ENCODE measurements at regions not wholly inside any gene's neighbourhood (a gene's known extent, or its start where the extent isn't known, plus 50 kb on each side); places are given as distances from the start of the nearest gene placed in this dataset.

DNA sequence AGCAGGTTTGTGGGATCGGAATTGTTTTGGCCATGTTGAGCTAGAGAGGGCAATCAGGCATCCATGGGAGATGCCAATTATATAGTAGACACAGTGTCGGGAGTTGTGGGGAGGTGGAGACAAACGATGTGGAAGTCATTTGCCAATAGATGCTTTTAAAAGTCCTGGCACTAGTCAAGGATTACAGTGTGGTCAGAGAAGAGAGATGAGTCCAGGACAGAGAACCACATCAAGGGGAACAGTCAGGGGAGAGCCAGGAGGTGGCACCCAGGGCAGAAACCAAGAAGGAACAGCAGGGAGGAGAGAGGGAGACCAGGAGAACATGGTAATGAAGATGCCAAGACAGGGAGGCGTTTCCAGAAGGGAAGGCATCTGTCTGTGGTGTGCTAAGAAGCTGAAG, 81.2 kb downstream of the ARL4C start:
- no peak overlapping the region for H3K4me2 ChIP-seq (ENCODE audit: extremely low read depth, insufficient read depth, low read length)
- no peaks in the 10 kb centered on the region for H3K27me3 ChIP-seq (ENCODE audit: control insufficient read depth, insufficient read depth, low read length)
- no peaks in the 10 kb centered on the region for H3K79me2 ChIP-seq (ENCODE audit: control insufficient read depth, insufficient read depth, low read length)
- H3K9me3 ChIP-seq (ENCODE audit: control insufficient read depth, insufficient read depth, low read depth, low read length), result no peaks in the 10 kb centered on the region
- no peak overlapping the region for H3K27ac ChIP-seq (ENCODE audit: insufficient read depth, low read length)
- H3K9ac ChIP-seq (ENCODE audit: insufficient read depth, low read length), result no peak overlapping the region
- no peak for TF ChIP-seq EZH2 (IDR thresholded peaks at IDR 0.05; ENCODE audit: low read length, missing control alignments)
- TF ChIP-seq, protein P1, sequence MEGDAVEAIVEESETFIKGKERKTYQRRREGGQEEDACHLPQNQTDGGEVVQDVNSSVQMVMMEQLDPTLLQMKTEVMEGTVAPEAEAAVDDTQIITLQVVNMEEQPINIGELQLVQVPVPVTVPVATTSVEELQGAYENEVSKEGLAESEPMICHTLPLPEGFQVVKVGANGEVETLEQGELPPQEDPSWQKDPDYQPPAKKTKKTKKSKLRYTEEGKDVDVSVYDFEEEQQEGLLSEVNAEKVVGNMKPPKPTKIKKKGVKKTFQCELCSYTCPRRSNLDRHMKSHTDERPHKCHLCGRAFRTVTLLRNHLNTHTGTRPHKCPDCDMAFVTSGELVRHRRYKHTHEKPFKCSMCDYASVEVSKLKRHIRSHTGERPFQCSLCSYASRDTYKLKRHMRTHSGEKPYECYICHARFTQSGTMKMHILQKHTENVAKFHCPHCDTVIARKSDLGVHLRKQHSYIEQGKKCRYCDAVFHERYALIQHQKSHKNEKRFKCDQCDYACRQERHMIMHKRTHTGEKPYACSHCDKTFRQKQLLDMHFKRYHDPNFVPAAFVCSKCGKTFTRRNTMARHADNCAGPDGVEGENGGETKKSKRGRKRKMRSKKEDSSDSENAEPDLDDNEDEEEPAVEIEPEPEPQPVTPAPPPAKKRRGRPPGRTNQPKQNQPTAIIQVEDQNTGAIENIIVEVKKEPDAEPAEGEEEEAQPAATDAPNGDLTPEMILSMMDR (conservative IDR thresholded peaks at IDR 0.05 in 1 of 2, IDR thresholded peaks at IDR 0.05 in 1 of 2; ENCODE audit: low read depth in 1 of 2, low read length in 2 of 2), result no peak
- H3K4me3 ChIP-seq (replicated peaks in 1 of 4; ENCODE audit: control extremely low read depth in 1 of 4, insufficient read depth in 1 of 4, low read depth in 3 of 4, low read length in 4 of 4), result no peak overlapping the region
- H3K4me1 ChIP-seq (ENCODE audit: control insufficient read depth, extremely low read depth, insufficient read depth, low read length), result peaks cover 2% of the 10 kb centered on the region
- no peaks in the 10 kb centered on the region for H4K20me1 ChIP-seq (ENCODE audit: control insufficient read depth, extremely low read depth, insufficient read depth, low read length)
- no peaks in the 10 kb centered on the region for H3K36me3 ChIP-seq (ENCODE audit: control insufficient read depth, insufficient read depth, low read length)
- H2AFZ ChIP-seq (ENCODE audit: low read length), result no peak overlapping the region
- no peak for DNase-seq (ENCODE audit: low read depth in 2 of 2)

DNA sequence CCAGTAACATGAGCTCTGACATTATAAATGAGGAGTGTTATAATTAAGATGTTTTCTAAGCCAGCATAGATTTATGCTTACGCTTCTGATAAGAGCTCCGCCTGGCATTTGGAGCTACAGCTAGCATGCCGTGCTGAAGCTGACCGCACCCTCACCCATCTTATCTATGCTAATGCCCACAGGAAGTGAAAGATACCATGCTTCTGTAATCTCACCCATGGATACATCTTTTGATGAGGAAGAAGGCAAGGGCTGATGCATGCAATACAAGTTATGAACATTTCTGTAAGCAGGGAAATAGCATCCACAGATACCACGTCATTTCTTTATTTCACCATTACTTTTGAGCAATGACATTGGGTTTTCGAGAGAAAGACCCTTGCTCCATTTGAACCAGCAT, 82.3 kb downstream of the ARL4C start:
- no peak for DNase-seq (ENCODE audit: low read depth in 2 of 2)
- H3K79me2 ChIP-seq (ENCODE audit: control insufficient read depth, insufficient read depth, low read length), result no peaks in the 10 kb centered on the region
- H3K27ac ChIP-seq (ENCODE audit: insufficient read depth, low read length), result no peak overlapping the region
- no peak overlapping the region for H3K9ac ChIP-seq (ENCODE audit: insufficient read depth, low read length)
- no peaks in the 10 kb centered on the region for H3K9me3 ChIP-seq (ENCODE audit: control insufficient read depth, insufficient read depth, low read depth, low read length)
- no peaks in the 10 kb centered on the region for H3K27me3 ChIP-seq (ENCODE audit: control insufficient read depth, insufficient read depth, low read length)
- TF ChIP-seq, protein P1 (conservative IDR thresholded peaks at IDR 0.05 in 1 of 2, IDR thresholded peaks at IDR 0.05 in 1 of 2; ENCODE audit: low read depth in 1 of 2, low read length in 2 of 2), result no peak
- no peak for TF ChIP-seq EZH2 (IDR thresholded peaks at IDR 0.05; ENCODE audit: low read length, missing control alignments)
- no peaks in the 10 kb centered on the region for H3K4me1 ChIP-seq (ENCODE audit: control insufficient read depth, extremely low read depth, insufficient read depth, low read length)
- H3K4me2 ChIP-seq (ENCODE audit: extremely low read depth, insufficient read depth, low read length), result no peak overlapping the region
- H4K20me1 ChIP-seq (ENCODE audit: control insufficient read depth, extremely low read depth, insufficient read depth, low read length), result no peaks in the 10 kb centered on the region
- H3K36me3 ChIP-seq (ENCODE audit: control insufficient read depth, insufficient read depth, low read length), result no peaks in the 10 kb centered on the region
- no peak overlapping the region for H2AFZ ChIP-seq (ENCODE audit: low read length)
- no peak overlapping the region for H3K4me3 ChIP-seq (replicated peaks in 1 of 4; ENCODE audit: control extremely low read depth in 1 of 4, insufficient read depth in 1 of 4, low read depth in 3 of 4, low read length in 4 of 4)

DNA sequence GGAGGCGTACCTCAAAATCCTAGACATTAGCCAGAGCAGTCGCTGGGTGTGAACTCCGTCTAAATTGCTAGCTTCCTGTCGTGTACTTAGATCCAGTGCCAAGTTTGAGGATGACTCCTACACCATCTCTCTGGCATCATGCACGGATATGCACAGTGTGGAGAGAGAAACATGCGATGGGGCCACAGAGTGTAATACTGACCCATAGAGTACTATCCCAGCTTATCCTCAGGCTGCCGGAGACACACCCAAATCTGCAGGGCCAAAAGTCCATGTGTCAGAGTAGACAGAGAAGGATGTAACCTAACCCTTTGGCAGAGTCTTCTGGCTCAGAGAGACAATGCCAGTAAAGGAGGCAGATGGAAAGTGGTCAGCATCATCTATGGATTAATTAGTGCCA, 84.2 kb downstream of the ARL4C start:
- H3K27ac ChIP-seq (ENCODE audit: insufficient read depth, low read length), result no peak overlapping the region
- H3K4me1 ChIP-seq (ENCODE audit: control insufficient read depth, extremely low read depth, insufficient read depth, low read length), result no peaks in the 10 kb centered on the region
- H3K4me2 ChIP-seq (ENCODE audit: extremely low read depth, insufficient read depth, low read length), result peak overlapping the region; percentile 27
- TF ChIP-seq EZH2 (IDR thresholded peaks at IDR 0.05; ENCODE audit: low read length, missing control alignments), result no peak
- TF ChIP-seq, protein P1 (conservative IDR thresholded peaks at IDR 0.05 in 1 of 2, IDR thresholded peaks at IDR 0.05 in 1 of 2; ENCODE audit: low read depth in 1 of 2, low read length in 2 of 2), result no peak
- H3K9ac ChIP-seq (ENCODE audit: insufficient read depth, low read length), result no peak overlapping the region
- H3K9me3 ChIP-seq (ENCODE audit: control insufficient read depth, insufficient read depth, low read depth, low read length), result no peaks in the 10 kb centered on the region
- no peaks in the 10 kb centered on the region for H3K27me3 ChIP-seq (ENCODE audit: control insufficient read depth, insufficient read depth, low read length)
- H3K4me3 ChIP-seq (replicated peaks in 1 of 4; ENCODE audit: control extremely low read depth in 1 of 4, insufficient read depth in 1 of 4, low read depth in 3 of 4, low read length in 4 of 4), result no peak overlapping the region
- H2AFZ ChIP-seq (ENCODE audit: low read length), result no peak overlapping the region
- H3K79me2 ChIP-seq (ENCODE audit: control insufficient read depth, insufficient read depth, low read length), result no peaks in the 10 kb centered on the region
- no peaks in the 10 kb centered on the region for H3K36me3 ChIP-seq (ENCODE audit: control insufficient read depth, insufficient read depth, low read length)
- DNase-seq (ENCODE audit: low read depth in 2 of 2), result peak in 1 of 2 donors; percentile 52
- no peaks in the 10 kb centered on the region for H4K20me1 ChIP-seq (ENCODE audit: control insufficient read depth, extremely low read depth, insufficient read depth, low read length)

Measured in fibroblast of lung (primary cell).